NCI-H1417 (cell line): ENCODE measurements at regions not wholly inside any gene's neighbourhood (a gene's known extent, or its start where the extent isn't known, plus 50 kb on each side); places are given as distances from the start of the nearest gene placed in this dataset.

Source experiments
- DNase-seq, 3 experiments: peaks; one replicate each; lab custom pipeline; 2025; lab: John Stamatoyannopoulos, UW

GRCh38 chr18:54717673-54718407 lies 110.4 kb upstream of the RAB27B start:
- peak; percentile 30 to 75 (median 53) for DNase-seq

- DNase-seq: no peak
Observed at GRCh38 chr18:54718408-54718773, 109.9 kb upstream of the RAB27B start.

GRCh38 chr18:54720620-54721019 lies 107.7 kb upstream of the RAB27B start:
- no peak for DNase-seq

- no peak for DNase-seq
Observed at GRCh38 chr18:54726143-54726542, 102.1 kb upstream of the RAB27B start.

GRCh38 chr18:54734059-54734458 lies 94.2 kb upstream of the RAB27B start:
- DNase-seq: no peak

- DNase-seq: no peak
Observed at GRCh38 chr18:54736981-54737380, 91.3 kb upstream of the RAB27B start.

GRCh38 chr18:54737986-54738385 lies 90.3 kb upstream of the RAB27B start:
- DNase-seq: no peak

- no peak for DNase-seq
Observed at GRCh38 chr18:54739476-54739875, 88.8 kb upstream of the RAB27B start.

- DNase-seq: no peak
Observed at GRCh38 chr18:54740136-54740846, 88.0 kb upstream of the RAB27B start.

GRCh38 chr18:54742120-54742519 lies 86.2 kb upstream of the RAB27B start:
- DNase-seq: peak in 1 of 3 experiments; percentile 51

- DNase-seq: peak in 1 of 3 experiments; percentile 28
Observed at GRCh38 chr18:54742659-54743604, 85.3 kb upstream of the RAB27B start.

- peak in 2 of 3 experiments; percentile 33 to 62 for DNase-seq
Observed at GRCh38 chr18:54743605-54743995, 84.7 kb upstream of the RAB27B start.

GRCh38 chr18:54749291-54749690 lies 79.0 kb upstream of the RAB27B start:
- no peak for DNase-seq

- DNase-seq: no peak
Observed at GRCh38 chr18:54750350-54750749, 77.9 kb upstream of the RAB27B start.

- no peak for DNase-seq
Observed at GRCh38 chr18:54752185-54752584, 76.1 kb upstream of the RAB27B start.

- DNase-seq: no peak
Observed at GRCh38 chr18:54755456-54755855, 72.8 kb upstream of the RAB27B start.

- no peak for DNase-seq
Observed at GRCh38 chr18:54762386-54762785, 65.9 kb upstream of the RAB27B start.

GRCh38 chr18:54764786-54765185 lies 63.5 kb upstream of the RAB27B start:
- DNase-seq: no peak

- no peak for DNase-seq
Observed at GRCh38 chr18:54765636-54766375, 62.5 kb upstream of the RAB27B start.

GRCh38 chr18:54766634-54767033 lies 61.6 kb upstream of the RAB27B start:
- DNase-seq: no peak

- no peak for DNase-seq
Observed at GRCh38 chr18:54767098-54767497, 61.2 kb upstream of the RAB27B start.
